Fibroblast of skin of right biceps (primary cell): ENCODE measurements at regions not wholly inside any gene's neighbourhood (a gene's known extent, or its start where the extent isn't known, plus 50 kb on each side); places are given as distances from the start of the nearest gene placed in this dataset.
"Not testable (repeated sequence)": the region's sequence is repeated elsewhere in the genome, so short reads cannot be mapped to it uniquely, and the experiment has no call there.

Source experiments
- DNase-seq: peaks from one replicate; pipeline ENCODE4 v3.0.0-alpha.2; 2013

DNA sequence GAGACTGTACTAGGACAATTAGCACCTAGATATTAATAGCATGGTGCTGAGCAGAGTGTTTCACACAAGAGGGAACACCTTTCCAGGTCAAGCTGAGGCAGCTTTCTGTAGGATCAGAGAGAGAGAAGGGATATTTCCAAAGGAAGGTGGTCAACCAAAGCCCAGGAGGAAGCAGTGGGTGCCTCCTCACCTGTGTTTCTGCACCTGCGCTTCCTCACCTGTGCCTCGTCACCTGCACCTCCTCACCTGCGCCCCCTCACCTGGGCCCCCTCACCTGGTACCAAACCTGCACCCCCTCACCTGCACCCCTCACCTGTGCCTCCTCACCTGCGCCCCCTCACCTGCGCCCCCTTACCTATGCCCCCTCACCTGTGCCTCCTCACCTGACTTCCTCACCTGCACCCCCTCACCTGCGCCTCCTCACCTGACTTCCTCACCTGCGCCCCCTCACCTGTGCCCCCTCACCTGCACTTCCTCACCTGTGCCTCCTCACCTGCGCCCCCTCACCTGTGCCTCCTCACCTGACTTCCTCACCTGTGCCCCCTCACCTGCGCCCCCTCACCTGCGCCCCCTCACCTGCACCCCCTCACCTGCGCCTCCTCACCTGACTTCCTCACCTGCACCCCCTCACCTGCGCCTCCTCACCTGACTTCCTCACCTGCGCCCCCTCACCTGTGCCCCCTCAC, 67.9 kb downstream of the TTLL2 start:
- no peak for DNase-seq

DNA sequence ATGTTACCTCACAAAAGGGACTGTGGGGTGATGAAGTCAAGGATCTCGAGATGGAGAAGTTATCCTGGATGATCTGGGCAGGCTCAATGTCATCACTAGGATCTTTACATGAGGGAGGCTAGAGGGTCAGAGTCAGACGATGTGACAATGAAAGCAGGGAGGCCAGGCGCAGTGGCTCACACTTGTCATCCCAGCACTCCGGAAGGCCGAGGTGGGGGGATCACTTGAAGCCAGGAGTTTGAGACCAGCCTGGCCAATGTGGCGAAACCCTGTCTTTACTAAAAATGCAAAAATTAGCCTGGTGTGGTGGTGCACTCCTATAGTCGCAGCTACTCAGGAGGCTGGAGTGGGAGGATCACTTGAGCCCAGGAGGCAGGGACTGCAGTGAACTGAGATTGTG, 68.8 kb downstream of the TTLL2 start:
- no peak for DNase-seq

DNA sequence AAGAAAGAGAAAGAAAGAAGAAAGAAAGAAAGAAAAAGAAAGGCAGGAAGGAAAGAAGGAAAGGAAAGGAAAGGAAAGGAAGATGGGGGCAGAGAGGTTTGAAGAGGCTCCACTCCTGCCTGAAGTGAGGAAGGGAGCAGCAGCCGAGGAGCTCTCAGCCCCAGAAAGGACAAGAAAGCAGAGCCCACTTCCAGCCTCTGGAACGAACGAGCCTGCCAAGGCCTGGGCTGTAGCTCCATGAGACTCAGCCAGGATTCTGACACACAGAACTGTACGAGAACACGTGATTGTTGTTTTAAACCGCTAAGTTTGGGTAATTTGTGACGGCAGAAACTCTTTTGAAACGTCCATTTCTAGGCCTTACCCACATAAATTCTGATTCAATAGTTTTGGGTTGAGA, 69.5 kb downstream of the TTLL2 start:
- no peak for DNase-seq

DNA sequence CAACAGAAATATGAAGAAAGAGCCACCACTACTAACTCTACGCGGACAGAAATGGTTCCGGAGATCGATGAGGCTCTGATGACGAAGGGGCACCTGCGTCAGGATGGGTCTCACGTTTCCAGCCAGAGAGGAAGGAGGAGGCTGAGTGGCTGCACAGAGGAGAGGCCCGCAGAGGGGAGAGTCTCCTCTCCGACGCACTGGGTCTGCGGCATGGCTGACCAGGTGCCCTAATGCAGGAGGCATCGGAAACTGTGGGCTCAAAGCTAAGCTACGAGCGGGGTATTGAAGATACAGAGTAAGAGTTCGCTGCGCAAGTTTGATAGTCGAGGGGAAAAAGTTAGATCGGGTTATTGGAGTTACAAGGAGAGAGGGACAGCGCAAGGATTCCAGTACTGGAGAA, 69.9 kb downstream of the TTLL2 start:
- no peak for DNase-seq

DNA sequence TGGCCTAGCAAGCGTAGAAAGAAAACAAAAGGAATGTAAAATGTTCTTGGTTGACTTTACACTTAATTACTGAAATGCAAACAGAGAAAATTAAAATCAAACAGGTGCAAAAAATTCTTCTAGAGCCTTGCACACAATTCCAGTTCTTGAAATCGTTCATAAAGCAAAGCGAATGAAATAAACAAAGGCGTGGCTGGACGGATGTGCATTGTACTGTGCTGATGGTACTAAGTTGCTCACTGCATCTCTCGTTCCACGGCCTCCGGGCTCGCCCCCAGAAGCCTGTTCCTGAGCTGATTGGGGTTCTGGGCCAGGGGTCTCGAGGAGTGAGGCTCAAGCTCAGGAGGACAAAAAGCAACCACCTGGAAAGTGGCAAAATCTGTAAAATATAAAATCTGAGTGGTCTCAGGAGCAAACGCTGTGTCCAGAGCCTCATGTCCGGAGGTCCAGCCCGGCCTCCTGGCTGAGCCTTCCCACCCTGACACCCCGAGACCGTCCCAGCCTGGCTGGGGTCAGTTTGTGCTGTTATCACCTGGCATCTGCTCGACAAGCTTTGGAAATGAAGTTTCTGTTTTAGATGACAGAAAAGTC, 71.3 kb downstream of the TTLL2 start:
- no peak for DNase-seq

DNA sequence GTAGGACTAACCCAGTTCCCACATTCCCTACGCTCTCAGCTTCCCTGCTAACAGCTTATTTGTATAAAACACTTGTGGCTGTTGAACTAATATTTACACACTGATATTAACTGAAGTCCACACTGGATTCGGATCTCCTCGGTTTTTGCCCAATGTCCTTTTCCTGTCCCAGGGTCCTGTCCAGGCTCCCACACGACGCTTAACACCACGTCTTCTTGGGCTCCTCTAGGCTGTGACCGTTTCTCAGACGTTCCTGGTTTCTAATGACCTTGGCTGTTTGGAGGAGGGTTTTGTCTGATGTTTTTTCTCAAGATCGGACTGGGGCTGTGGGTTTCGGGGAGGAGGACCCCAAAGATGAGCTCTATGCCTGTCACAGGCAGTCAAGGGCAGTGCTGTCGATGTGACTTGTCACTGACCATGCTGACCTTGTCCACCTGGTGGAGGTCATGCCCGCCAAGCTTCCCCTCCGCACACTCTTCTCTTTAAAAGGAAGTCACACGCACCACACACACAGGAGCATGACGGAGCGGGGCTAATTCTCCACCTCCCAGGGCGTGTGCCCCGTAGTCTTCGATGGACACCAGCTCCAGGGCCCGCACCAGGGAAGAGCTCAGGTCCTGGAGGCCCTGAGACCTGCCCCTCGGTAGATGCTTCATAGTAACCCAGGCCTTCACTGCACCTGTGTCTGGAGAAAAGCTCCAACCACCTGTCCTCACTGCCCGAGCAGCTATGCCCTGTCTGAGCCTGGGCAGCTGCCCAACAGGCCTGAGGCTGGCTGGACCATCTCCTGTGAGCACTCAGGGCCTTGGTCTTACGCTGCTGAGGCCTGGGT, 72.0 kb downstream of the TTLL2 start:
- DNase-seq: no peak

DNA sequence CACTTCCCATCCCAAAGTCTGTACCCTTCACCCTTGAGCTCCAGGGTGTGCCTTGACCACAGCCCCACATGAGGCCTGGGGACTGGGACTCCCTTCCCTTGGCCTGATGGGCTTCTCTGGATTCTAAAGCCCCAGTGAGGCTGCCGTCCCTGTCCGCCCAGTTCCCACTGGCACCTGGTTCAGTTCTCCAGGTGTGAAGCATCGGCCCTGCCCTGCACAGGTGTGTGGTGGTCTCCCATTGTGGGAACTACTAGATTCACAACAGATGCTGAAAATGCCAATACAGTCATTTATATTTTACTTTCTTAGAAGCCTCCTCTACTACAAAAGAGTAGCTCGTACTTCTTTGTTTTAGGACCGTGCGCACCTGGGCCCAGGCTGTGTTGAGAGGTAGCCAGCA, 72.8 kb downstream of the TTLL2 start:
- no peak for DNase-seq

DNA sequence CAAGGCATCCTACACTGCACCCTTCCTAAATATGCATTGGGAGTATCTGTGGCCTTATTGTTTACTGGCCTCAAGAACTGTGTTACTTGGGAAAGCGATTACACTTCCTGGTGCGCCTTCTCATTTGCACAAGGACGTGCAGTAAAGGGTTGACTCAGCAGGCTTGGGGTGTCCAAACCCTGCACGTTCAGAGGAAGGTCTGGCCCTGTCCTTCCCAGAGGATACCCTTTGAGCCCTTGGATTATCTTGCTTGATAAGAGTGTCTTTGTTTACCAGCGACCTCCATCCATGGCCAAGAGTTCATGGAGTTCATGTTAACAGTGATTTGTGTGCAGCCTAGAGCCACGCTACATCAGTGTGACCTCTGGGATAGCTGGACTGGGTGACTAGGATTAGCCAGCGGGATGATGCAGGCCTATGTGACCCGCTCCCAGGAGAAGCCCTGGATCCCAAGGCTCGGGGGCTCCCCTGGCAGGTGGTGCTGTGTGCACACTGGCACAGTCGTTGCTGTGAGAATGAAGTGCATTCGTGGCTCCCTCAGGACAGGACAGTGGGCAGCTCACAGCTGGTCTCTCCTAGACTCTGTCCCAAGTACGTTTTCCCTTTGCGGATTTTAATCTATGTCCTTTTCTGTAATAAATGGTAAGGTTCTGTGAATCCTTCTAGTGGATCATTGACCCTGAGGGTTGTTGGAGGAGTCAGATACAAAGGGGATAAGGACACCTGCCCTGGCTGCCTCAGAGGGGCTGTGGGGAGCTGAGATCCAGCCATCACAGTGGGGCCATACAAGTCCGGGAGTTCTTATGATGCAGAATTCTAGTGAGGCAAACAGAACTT, 73.5 kb downstream of the TTLL2 start:
- DNase-seq: no peak

DNA sequence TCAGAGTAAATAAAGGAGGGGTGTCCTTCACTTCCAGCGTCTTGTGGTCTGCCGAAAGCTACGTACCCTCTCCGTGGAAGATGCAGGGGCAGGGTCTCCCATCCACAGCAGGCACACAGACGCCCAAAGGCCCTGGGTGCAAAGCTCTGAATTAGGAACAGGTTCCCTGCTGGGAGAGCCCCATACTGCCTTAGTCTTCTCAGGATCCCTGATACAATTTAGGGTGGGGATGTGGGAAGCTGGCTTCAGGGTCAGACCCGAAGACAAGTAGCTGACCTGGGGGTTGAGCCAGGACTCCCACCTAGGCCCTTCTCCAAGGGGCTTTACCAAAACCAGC, 74.1 kb downstream of the TTLL2 start:
- DNase-seq: no peak

DNA sequence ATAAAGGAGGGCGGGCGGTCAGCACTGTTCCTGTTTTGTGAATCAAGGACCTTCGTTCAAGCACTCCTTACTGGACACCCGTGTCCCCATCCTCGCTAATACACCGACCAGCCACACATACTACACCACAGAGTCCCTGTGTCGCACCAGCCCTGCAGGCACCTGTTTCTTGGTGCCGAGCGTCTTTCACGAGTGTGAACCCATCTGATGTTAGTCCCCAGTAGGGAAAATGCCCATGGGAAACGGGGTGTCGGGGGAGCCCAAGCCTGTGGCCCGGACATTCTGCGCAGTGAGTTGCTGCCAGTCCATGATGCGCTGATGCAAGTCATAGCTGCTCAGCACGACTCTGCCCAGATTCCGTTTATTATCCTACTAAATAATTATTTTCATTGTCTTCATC, 74.7 kb downstream of the TTLL2 start:
- DNase-seq: no peak

DNA sequence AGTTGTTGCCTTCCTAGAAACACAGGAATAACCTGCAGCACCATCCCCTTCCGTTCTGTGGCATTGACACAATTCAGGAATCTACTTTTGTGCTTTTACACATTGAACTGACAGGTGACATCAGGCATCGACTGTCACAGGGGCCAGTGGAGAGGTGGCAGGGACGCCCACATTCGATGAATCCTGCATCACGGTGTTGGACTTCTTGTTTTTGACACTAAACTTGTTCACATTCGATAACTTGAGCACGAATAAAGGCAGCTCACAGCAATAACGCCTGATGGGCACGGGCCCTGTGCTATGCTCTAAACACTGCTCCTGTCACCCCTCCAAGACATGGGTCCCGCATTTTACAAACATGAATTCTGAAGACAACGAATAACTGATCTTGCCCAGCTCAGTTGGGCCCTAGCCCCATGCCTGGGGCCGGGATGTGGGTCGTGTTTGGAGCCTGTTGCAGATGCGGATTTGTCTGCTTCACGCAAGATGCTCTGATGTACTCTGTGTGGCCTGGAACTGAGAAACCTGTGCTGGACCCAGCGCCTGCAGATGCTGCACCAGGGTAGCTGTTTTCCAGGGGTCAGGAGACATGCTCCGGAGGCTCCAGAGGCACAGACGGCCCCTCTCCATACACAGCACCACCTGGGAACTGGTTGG, 75.7 kb downstream of the TTLL2 start:
- DNase-seq: no peak

DNA sequence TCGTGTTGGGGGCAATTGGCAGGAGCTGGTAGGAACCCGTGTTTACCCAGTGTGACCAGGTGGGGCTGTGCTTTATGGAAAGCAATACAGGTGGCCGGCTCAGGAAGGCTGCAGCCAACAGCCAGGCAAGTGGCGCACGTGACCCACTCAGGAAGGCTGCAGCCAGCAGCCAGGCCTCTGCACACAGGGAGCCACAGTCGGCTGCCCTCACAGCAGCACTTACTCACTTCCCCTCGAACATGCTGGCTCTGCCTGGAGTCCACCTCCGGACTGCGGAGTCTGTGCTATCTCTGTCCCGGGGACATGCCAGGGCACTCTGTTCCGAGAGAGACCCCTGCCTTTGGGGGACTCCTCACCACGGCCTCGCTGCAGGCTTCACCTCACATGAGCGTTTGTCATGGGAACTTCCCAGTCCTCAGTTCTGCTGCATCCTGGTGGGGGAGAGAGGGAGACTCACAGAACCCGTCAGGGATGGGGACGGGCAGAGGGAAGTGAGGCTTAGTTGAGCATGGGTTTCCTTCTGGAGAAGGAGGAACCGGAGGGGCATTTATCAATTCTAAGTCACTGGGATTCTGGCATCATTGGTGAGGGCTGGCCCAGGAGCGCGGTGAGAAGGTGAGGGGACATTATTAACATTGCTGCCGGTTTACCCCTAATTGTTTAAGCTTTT, 76.8 kb downstream of the TTLL2 start:
- DNase-seq: no peak

DNA sequence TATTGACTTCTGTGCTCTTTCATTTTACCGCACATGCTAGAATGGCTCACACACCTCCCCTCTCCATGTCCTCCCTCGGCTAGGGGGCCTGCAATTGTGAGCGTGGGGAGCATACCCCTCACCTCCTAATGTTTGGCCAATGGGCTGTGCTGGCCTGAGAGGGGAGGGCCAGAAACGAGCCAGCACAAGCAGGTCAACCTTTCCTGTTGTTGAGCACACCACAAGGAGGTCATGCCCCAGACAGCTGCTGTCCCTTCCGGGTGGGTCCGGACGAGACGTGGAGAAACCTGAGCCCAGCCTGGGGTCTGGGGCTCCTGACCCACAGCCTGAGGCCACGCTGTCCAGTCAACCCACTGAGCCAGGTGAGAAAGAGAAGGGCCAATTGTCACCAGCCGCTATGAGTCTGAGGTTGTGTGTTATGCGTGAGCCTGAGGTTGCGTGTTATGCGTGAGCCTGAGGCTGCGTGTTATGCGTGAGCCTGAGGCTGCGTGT, 77.4 kb downstream of the TTLL2 start:
- DNase-seq: no peak

DNA sequence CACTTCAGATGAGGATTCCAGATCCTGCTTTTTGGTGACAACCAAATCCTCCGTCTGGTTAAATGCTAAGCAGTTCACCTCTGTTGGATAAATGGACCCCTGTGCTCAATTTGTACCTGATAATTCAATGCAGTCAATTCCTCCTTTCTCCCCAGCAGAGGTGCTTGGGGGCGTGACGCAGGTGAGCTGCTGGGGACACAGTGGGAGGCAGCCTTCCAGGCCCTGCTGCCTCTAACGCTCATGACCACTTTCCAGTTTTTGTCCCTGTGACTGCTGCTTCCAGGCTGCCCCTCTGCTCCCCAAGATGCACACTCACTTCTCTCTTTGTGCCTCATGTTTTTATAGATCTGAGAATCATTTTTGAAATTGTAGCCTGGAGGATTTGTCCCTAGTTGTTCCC, 78.5 kb downstream of the TTLL2 start:
- no peak for DNase-seq

DNA sequence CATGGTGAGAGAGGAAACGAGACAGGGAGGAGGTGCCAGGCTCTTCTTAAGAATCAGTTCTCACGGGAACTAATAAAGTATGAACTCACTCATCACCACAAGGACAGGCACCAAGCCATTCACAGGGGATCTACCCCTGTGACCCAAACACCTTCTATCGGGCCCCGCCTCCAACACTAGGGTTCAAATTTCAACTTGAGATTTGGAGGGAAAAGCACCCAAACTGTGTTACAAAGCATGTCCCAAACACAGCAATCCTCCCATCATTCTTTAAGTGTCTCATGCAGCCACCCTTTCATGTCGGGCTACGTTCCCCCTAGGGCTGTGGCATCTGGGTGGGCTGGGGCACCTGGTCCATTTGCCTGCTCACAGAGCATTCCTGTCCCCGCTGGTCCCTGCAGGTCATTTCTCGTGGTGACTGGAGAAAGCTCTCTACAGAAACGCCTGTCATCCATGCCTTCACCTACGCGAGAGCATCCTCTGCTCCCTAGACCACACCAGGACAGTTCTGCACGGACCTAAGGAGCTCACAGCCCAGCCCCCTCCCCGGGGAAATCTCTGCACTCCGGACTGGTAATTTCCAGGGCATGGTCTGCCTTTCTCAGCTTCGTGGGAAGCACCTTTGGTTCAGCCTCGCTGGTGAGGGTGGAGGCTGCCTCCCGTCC, 79.6 kb downstream of the TTLL2 start:
- DNase-seq: no peak

DNA sequence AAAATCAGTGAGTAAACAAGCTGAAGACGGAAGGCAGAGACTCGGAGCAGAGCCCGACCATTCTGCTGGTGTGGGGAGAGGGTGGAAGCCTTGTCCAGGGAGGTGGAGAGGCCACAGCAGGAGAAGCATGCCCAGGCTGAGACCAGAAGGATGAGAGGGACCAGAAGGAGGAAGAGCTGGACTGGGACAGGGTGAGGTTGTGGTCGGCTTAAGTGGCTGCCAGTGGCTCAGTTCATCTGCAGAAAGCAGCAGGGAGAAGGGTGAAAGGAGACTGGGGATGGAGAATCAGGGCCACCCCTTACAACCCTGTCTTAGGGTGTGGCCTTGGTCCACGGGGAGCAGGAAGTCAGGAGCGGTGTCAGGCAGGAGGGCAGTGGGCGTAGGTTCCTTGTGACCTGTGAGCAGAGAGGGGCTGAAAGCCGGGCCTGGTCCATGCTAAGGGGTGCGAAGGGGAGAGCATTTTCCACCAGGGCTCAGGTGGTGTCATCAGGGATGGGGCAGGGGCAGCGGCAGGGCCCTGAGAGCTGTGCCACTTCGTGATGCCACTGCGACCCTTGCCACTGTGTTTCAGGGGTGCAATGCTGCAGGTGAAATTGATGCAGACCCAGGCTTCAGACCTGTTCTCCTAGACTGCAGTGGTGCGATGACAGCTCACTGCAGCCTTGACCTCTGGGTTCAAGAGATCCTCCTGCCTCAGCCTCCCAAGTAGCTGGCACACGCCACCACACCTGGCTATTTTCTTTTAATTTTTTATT, 81.1 kb downstream of the TTLL2 start:
- no peak for DNase-seq

DNA sequence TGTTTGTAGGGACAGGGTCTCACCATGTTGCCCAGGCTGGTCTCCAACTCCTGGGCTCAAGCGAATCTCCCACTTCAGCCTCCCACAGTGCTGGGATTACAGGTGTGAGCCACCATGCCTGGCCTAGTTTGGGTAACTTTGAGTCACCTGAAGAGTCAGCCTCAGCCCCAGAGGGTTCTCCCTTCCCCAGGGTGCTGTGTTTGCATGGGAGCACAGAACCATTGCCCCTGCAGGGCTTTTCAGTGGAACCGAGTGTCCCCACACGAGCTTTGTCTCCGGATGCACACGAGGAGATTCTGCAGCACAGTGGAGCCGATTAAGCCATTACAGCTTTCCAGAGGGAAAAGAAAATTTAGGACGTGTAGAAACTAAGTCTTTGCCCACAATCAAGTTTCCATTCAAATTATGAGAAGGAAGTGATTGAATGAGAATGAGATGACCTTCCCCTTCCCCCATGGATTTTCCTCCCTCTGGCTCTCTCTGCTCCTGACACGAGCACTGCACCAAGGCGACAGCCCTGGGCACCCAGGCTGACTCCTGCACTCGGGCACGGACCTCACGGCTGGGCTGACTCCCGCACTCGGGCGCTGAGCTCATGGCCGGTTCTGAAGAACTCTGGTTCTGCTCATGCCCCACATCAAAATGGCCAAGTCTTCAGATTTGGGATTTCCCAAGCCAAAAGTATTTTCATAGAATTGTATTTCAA, 81.8 kb downstream of the TTLL2 start:
- DNase-seq: not testable (repeated sequence)

DNA sequence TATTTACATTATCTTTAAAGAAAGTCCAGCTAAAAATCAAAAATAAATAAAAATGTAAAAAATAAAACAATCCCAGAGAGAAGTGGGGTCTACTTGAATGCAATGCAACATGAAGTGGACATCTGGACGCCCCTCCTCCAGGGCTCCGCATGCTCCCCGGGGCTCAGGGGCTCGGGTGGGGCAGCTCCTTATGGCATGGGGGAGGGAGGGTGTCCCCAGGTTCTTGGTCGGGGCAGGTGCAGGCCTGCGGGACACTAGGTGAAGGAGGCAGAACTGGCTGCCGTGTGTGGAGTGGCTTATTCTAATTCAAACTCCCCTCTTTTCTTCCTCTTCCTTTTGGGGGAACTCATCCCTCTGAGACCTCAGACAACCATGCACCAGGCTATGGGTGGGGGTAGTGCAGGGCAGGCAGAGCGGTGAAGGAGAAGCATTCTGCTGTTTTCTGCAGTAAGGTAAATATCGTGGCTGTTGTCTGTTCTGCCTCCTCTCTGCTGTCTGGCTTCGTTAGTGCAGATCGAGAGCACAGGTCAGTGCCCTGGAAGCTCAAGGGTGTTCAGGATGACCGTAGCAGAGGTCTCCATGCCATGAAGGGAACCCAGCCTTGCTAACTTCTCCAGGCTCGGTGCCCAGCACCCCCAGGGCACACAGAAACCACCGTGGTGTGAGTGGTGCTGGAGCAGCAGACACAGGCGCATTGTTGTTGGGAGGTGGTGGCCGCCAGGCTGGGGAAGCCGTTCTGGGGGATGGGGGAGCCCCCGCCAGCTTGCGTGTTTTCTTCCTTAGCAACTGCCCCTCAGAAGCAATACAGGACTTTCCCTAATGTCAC, 82.6 kb downstream of the TTLL2 start:
- DNase-seq: no peak

DNA sequence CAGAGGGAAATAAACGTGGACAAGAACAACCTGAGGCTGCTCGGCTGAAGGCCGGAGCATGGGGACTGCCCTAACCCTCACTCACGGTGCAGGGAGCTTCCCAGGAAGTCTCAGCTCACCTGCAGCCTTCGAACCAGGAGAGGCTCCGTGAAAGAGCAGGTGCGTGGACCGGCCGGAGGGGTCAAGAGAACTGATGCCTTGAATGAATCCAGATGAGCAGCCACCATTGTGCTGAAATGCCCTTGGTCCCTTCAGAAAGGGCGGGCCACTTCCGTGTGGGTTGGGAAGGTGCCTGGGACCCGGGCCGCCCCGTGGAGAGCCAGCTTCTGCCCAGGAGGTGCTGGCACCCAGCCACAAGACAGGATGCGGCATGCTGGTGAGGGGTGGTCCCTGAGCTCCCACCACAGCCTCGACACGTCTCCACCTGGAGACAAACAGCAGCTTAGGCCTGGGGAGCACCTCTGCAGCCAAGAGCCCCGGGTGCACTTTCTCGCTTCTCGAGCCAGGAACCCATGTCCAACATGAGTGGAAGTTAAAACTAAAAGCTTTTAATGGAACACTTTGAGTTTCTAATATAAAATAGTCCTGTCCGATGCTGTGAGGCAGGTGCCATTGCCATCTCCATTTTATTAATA, 83.5 kb downstream of the TTLL2 start:
- DNase-seq: no peak
